Cardiac fibroblast (primary cell): ENCODE measurements at regions not wholly inside any gene's neighbourhood (a gene's known extent, or its start where the extent isn't known, plus 50 kb on each side); places are given as distances from the start of the nearest gene placed in this dataset.

Source experiments
- DNase-seq, 2 donors: peaks; one replicate each; pipeline versions ENCODE4 v3.0.0 to v3.0.0-alpha.2; 2010; ENCODE audit warnings: low read depth in 2 of 2
- H3K4me3 ChIP-seq, 2 donors: replicated peaks in 1 of 2; 1 replicate in 1 of 2; 2 replicates in 1 of 2; pipeline ENCODE4 v1.5.1; 2011; ENCODE audit warnings: low read depth in 2 of 2, low read length in 2 of 2, mild to moderate bottlenecking in 2 of 2, moderate library complexity in 1 of 2
- CTCF ChIP-seq: IDR thresholded peaks from one replicate; pipeline ENCODE4 v1.5.1; 2011; ENCODE audit warnings: low read depth, mild to moderate bottlenecking, low read length, inconsistent platforms

GRCh38 chr3:139103484-139103883 lies 58.8 kb upstream of the PRR23C start:
- no peak for TF ChIP-seq CTCF
- no peak for DNase-seq

GRCh38 chr3:139104062-139104461 lies 59.4 kb upstream of the PRR23C start:
- H3K4me3 ChIP-seq = no peak overlapping the region
- DNase-seq = no peak
- TF ChIP-seq CTCF = no peak

More at GRCh38 chr3:139103484-139103883, 58.8 kb upstream of the PRR23C start:
- no peak overlapping the region for H3K4me3 ChIP-seq

- no peak for TF ChIP-seq CTCF
- no peak overlapping the region for H3K4me3 ChIP-seq
- DNase-seq = no peak
Observed at GRCh38 chr3:139105154-139105702, 60.5 kb upstream of the PRR23C start.

- no peak for DNase-seq
- H3K4me3 ChIP-seq = no peak overlapping the region
- TF ChIP-seq CTCF = no peak
Observed at GRCh38 chr3:139106013-139106932, 61.6 kb upstream of the PRR23C start.

- no peak for DNase-seq
- H3K4me3 ChIP-seq = no peak overlapping the region
- no peak for TF ChIP-seq CTCF
Observed at GRCh38 chr3:139107424-139108252, 62.9 kb upstream of the PRR23C start.

GRCh38 chr3:139108253-139108969 lies 63.7 kb upstream of the PRR23C start:
- DNase-seq = no peak
- no peak overlapping the region for H3K4me3 ChIP-seq
- TF ChIP-seq CTCF = no peak
